ENCODE measurements at regions not wholly inside any gene's neighbourhood (a gene's known extent, or its start where the extent isn't known, plus 50 kb on each side); places are given as distances from the start of the nearest gene placed in this dataset.

DNA sequence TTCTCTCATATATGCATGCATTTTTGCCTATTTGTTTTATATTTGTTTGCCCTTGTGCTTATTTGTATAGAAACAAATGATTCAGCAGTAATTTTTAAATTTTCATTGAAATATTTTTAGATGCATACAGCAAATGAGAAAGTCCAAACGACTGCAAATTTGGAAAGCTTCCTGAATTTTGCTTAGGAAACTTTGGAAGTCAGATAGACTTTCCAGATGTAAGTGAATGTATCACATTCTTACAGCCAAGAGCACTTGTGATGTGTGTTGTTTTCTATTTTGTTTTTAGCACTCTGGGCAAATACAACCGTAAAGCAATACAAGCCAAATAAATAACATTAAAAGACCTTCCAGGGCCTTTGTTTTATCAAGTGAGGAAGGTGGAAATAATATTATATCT, 680.8 kb upstream of the CDH8 start:
- no peak for TF ChIP-seq RELA (IDR thresholded peaks at IDR 0.05; ENCODE audit: borderline replicate concordance, partially characterized antibody)
- TF ChIP-seq SMAD1 (IDR thresholded peaks at IDR 0.05; ENCODE audit: low read depth, partially characterized antibody): no peak
- no peak for TF ChIP-seq NR2F1 (conservative IDR thresholded peaks at IDR 0.05)
- TF ChIP-seq SUPT20H (IDR thresholded peaks at IDR 0.05; ENCODE audit: borderline replicate concordance, control insufficient read depth, low read depth, low read length): no peak
- no peak for TF ChIP-seq CEBPB (IDR thresholded peaks at IDR 0.05; ENCODE audit: borderline replicate concordance in 1 of 2, low read depth in 2 of 2, low read length in 2 of 2)
- TF ChIP-seq POLR2A (IDR thresholded peaks at IDR 0.05; ENCODE audit: low read depth, low read length): no peak
- TF ChIP-seq DPF2 (IDR thresholded peaks at IDR 0.05): no peak
- TF ChIP-seq, protein P1, sequence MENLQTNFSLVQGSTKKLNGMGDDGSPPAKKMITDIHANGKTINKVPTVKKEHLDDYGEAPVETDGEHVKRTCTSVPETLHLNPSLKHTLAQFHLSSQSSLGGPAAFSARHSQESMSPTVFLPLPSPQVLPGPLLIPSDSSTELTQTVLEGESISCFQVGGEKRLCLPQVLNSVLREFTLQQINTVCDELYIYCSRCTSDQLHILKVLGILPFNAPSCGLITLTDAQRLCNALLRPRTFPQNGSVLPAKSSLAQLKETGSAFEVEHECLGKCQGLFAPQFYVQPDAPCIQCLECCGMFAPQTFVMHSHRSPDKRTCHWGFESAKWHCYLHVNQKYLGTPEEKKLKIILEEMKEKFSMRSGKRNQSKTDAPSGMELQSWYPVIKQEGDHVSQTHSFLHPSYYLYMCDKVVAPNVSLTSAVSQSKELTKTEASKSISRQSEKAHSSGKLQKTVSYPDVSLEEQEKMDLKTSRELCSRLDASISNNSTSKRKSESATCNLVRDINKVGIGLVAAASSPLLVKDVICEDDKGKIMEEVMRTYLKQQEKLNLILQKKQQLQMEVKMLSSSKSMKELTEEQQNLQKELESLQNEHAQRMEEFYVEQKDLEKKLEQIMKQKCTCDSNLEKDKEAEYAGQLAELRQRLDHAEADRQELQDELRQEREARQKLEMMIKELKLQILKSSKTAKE (IDR thresholded peaks at IDR 0.05; ENCODE audit: low read depth, poor library complexity, severe bottlenecking): no peak
- no peak for TF ChIP-seq MEF2A (IDR thresholded peaks at IDR 0.05; ENCODE audit: insufficient read depth, low read depth, low read length)
- no peak for TF ChIP-seq EP300 (IDR thresholded peaks at IDR 0.05; ENCODE audit: borderline replicate concordance in 1 of 2, control insufficient read depth in 1 of 2, low read depth in 2 of 2, low read length in 2 of 2)
- no peak for TF ChIP-seq SRF (IDR thresholded peaks at IDR 0.05; ENCODE audit: low read depth in 2 of 2, low read length in 2 of 2)
